SK-N-MC (cell line): ENCODE measurements at regions not wholly inside any gene's neighbourhood (a gene's known extent, or its start where the extent isn't known, plus 50 kb on each side); places are given as distances from the start of the nearest gene placed in this dataset.

Experiments used
- EZH2 ChIP-seq: fragments of 200-600 bp; sonication (generic); IDR thresholded peaks from one replicate; pipeline ENCODE4 v1.6.1; 2017; ENCODE audit warnings: antibody characterized with exemption
- FOXP2 ChIP-seq: optimal IDR thresholded peaks from 2 replicates; pipeline ENCODE3; 2011; ENCODE audit warnings: mild to moderate bottlenecking, moderate library complexity; ENCODE audit not compliant: insufficient read depth; ENCODE audit errors: extremely low read length, control extremely low read depth
- POLR2AphosphoS5 ChIP-seq: IDR thresholded peaks from 2 replicates; pipeline ENCODE4 v1.6.1; 2012; ENCODE audit warnings: mild to moderate bottlenecking, low read depth, low read length, borderline replicate concordance

DNA sequence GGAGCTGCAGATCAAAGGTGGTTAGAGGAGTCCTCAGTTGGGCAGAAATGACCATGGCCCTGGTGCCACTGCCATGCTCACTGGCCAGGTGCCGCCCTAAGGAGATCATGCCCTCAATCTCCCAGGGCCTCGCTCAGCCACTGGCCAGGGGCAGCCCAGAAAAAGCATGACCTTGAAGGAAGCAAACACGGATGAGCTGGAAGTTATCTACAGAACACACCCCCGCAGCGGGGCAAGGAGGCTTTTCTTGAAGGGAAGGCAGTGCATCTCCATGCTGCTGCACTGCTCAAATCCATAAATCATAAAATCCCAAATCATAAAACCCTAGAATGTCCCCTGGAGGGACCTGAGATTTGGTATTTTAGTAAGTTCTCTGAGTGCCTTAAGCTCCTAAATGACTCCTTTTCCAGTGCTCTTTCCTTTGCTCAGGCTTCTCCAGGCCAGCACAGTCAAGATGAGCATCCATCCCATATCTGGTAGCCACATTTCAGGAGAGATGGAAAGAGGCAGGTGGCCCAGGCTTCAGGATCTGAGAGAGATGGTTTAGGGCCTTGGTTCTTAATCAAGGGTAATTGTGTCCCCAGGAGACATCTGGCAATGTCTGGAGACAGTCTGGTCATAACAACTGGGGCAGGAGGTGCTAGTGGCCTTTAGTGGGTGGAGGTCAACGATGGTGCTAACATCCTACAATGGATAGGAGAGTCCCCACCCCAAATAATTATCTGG, 217.3 kb downstream of the RBM19 start:
- TF ChIP-seq EZH2 (no peak), POLR2AphosphoS5 (no peak), FOXP2 (no peak)
